Body of pancreas (tissue), 4 donors: ENCODE measurements at regions not wholly inside any gene's neighbourhood (a gene's known extent, or its start where the extent isn't known, plus 50 kb on each side); places are given as distances from the start of the nearest gene placed in this dataset.

Experiments used
- CTCF ChIP-seq, 7 experiments: fragments of 450-650 bp in 4 of 7; fragments of 200-600 bp in 3 of 7; sonication (generic) in 3 of 7; IDR thresholded peaks; one replicate each; pipeline ENCODE4 v1.5.1; 2016 to 2019; ENCODE audit warnings: antibody characterized with exemption in 7 of 7
- POLR2A ChIP-seq, 3 donors: fragments of 450-650 bp; IDR thresholded peaks; one replicate each; pipeline ENCODE4 v1.6.1; 2016; ENCODE audit warnings: antibody characterized with exemption in 3 of 3, mild to moderate bottlenecking in 2 of 3

GRCh38 chr3:102361101-102361500, 73.7 kb upstream of the ZPLD1 start:
- TF ChIP-seq POLR2A (IDR thresholded peaks at IDR 0.05) (no peak), CTCF (IDR thresholded peaks at IDR 0.05) (no peak)
